Fibroblast of lung (primary cell): ENCODE measurements at regions not wholly inside any gene's neighbourhood (a gene's known extent, or its start where the extent isn't known, plus 50 kb on each side); places are given as distances from the start of the nearest gene placed in this dataset.

ENCODE experiments used
- DNase-seq, 2 donors: peaks; one replicate each; pipeline versions ENCODE4 v3.0.0 to v3.0.0-alpha.2; 2010; ENCODE audit warnings: low read depth in 2 of 2
- H2AFZ ChIP-seq: 2 replicates; pipeline ENCODE4 v1.5.1; 2012; ENCODE audit warnings: low read length, control low read depth, inconsistent platforms
- H3K27ac ChIP-seq: 2 replicates; pipeline ENCODE4 v1.5.1; 2011; ENCODE audit warnings: low read length, control low read depth; ENCODE audit not compliant: insufficient read depth
- H3K27me3 ChIP-seq: 2 replicates; pipeline ENCODE4 v1.5.1; 2011; ENCODE audit warnings: mild to moderate bottlenecking, low read length; ENCODE audit not compliant: control insufficient read depth, insufficient read depth
- H3K36me3 ChIP-seq: 2 replicates; pipeline ENCODE4 v1.5.1; 2011; ENCODE audit warnings: low read length; ENCODE audit not compliant: control insufficient read depth, insufficient read depth
- H3K4me1 ChIP-seq: 2 replicates; pipeline ENCODE4 v1.5.1; 2011; ENCODE audit warnings: low read length; ENCODE audit not compliant: control insufficient read depth, insufficient read depth; ENCODE audit errors: extremely low read depth
- H3K4me2 ChIP-seq: 2 replicates; pipeline ENCODE4 v1.5.1; 2011; ENCODE audit warnings: low read length, control low read depth; ENCODE audit not compliant: insufficient read depth; ENCODE audit errors: extremely low read depth
- H3K4me3 ChIP-seq, 4 experiments: fragments of 200-600 bp in 1 of 4; sonication (generic) in 1 of 4; replicated peaks in 1 of 4; 2 replicates each; pipeline ENCODE4 v1.5.1; 2011 to 2016; ENCODE audit warnings: low read length in 4 of 4, low read depth in 3 of 4, mild to moderate bottlenecking in 3 of 4, control low read depth in 2 of 4, inconsistent platforms in 1 of 4, mixed read lengths in 1 of 4; ENCODE audit not compliant: insufficient read depth in 1 of 4; ENCODE audit errors: control extremely low read depth in 1 of 4
- H3K79me2 ChIP-seq: 2 replicates; pipeline ENCODE4 v1.5.1; 2012; ENCODE audit warnings: mild to moderate bottlenecking, low read length, inconsistent platforms; ENCODE audit not compliant: control insufficient read depth, insufficient read depth
- H3K9ac ChIP-seq: 2 replicates; pipeline ENCODE4 v1.5.1; 2011; ENCODE audit warnings: mild to moderate bottlenecking, low read length, control low read depth; ENCODE audit not compliant: insufficient read depth
- H3K9me3 ChIP-seq: 2 replicates; pipeline ENCODE4 v1.5.1; 2012; ENCODE audit warnings: low read depth, low read length; ENCODE audit not compliant: control insufficient read depth, insufficient read depth
- H4K20me1 ChIP-seq: 2 replicates; pipeline ENCODE4 v1.5.1; 2011; ENCODE audit warnings: low read length; ENCODE audit not compliant: control insufficient read depth, insufficient read depth; ENCODE audit errors: extremely low read depth
- CTCF ChIP-seq, 2 donors: IDR thresholded peaks in 1 of 2; conservative IDR thresholded peaks in 1 of 2; 1 replicate in 1 of 2; 2 replicates in 1 of 2; pipeline ENCODE4 v1.5.1; 2011 to 2012; ENCODE audit warnings: low read length in 2 of 2, control low read depth in 1 of 2, inconsistent platforms in 1 of 2, low read depth in 1 of 2, mild to moderate bottlenecking in 1 of 2
- EZH2 ChIP-seq: IDR thresholded peaks from 2 replicates; pipeline ENCODE4 v1.5.1; 2012; ENCODE audit warnings: low read length, control low read depth, mild to moderate bottlenecking; ENCODE audit errors: missing control alignments

DNA sequence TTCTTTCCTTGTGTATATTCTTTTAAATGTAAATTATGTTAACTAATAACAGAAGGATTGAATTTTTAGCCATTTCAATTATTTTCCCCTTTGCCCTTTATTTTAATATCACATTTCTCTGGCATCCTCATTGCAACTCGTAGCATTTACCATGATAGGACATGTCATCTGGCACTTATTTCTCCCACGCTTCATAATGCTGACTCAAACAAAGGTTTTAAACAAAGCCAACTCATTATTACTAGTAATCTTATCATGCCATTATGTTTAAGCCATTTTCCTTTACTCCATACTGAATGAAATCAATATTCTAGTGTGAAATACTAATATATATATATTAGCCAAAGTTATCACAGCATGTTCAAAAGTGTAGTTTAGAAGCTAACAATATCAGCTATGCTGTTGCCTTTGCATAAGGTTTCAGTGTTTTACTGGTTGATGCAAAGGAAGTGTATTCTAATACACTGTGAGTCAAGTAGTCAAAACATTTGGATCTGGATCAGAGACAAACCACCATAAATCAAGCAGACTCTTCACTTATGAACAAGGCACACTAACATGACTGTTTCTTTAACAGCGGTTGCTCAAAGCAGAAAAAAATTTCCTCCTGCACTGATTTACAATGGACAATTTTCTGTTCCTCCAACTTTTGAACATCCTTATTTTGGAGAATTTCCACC, 281.6 kb downstream of the SLC7A11 start:
- Histone ChIP-seq H3K4me1 (peaks cover 3% of the 10 kb centered on the region), H3K4me2 (peak overlapping the region; percentile 20), H3K27me3 (no peaks in the 10 kb centered on the region), H4K20me1 (no peaks in the 10 kb centered on the region), H2AFZ (no peak overlapping the region), H3K4me3 (no peak overlapping the region), H3K9me3 (no peaks in the 10 kb centered on the region), H3K9ac (no peak overlapping the region), H3K27ac (no peak overlapping the region), H3K36me3 (no peaks in the 10 kb centered on the region), H3K79me2 (no peaks in the 10 kb centered on the region)
- TF ChIP-seq CTCF (conservative IDR thresholded peaks at IDR 0.05 in 1 of 2, IDR thresholded peaks at IDR 0.05 in 1 of 2; ENCODE audit: low read depth in 1 of 2, low read length in 2 of 2) (no peak), EZH2 (no peak)
- peak; percentile 87 to 90 for DNase-seq

- Histone ChIP-seq H3K27me3 (no peaks in the 10 kb centered on the region), H3K4me2 (no peak overlapping the region), H3K36me3 (no peaks in the 10 kb centered on the region), H3K9me3 (no peaks in the 10 kb centered on the region), H3K79me2 (no peaks in the 10 kb centered on the region), H3K9ac (no peak overlapping the region), H3K27ac (no peak overlapping the region), H3K4me1 (peaks cover 3% of the 10 kb centered on the region), H4K20me1 (no peaks in the 10 kb centered on the region), H2AFZ (no peak overlapping the region), H3K4me3 (no peak overlapping the region)
- DNase-seq, result no peak
- TF ChIP-seq EZH2, result no peak
- TF ChIP-seq CTCF (conservative IDR thresholded peaks at IDR 0.05 in 1 of 2, IDR thresholded peaks at IDR 0.05 in 1 of 2; ENCODE audit: low read depth in 1 of 2, low read length in 2 of 2), result no peak
Measured at GRCh38 chr4:137957806-137958205, 284.3 kb downstream of the SLC7A11 start.

DNA sequence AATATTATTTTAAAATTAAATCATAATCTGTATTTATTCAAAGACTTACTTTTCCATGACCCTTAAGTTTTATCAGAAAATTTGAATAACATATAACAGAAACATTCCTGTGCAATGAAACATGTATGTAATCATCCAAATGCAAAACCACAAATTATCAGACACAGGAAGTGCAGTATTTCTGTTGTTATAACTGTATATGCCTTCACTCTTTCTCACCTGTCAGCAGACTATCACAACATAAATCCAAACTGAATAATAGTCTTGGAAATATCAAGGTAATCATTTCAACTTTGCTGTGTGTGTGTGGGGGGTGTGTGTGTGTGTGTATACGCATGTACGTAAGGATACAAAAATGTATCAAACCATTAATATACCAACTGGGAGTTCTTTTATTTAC, 285.9 kb downstream of the SLC7A11 start:
- Histone ChIP-seq H3K27ac (no peak overlapping the region), H3K36me3 (no peaks in the 10 kb centered on the region), H3K4me3 (no peak overlapping the region), H4K20me1 (no peaks in the 10 kb centered on the region), H3K9ac (no peak overlapping the region), H3K79me2 (no peaks in the 10 kb centered on the region), H3K9me3 (no peaks in the 10 kb centered on the region), H2AFZ (no peak overlapping the region), H3K4me2 (no peak overlapping the region), H3K27me3 (no peaks in the 10 kb centered on the region), H3K4me1 (peaks cover 3% of the 10 kb centered on the region)
- TF ChIP-seq CTCF (conservative IDR thresholded peaks at IDR 0.05 in 1 of 2, IDR thresholded peaks at IDR 0.05 in 1 of 2; ENCODE audit: low read depth in 1 of 2, low read length in 2 of 2), result no peak
- TF ChIP-seq EZH2, result no peak
- DNase-seq, result peak; percentile 25 to 60
